Adrenal gland (tissue), 9 donors: ENCODE measurements at regions not wholly inside any gene's neighbourhood (a gene's known extent, or its start where the extent isn't known, plus 50 kb on each side); places are given as distances from the start of the nearest gene placed in this dataset.

ENCODE experiments used
- DNase-seq, 7 donors: peaks; one replicate each; pipeline ENCODE4 v3.0.0-alpha.2; 2019 to 2020
- H3K27ac ChIP-seq, 5 donors: fragments of 200-600 bp; sonication (generic) in 4 of 5; 1 replicate in 3 of 5; 2 replicates in 2 of 5; pipeline versions ENCODE4 v1.5.1 to v1.8.0; 2016 to 2020; ENCODE audit warnings: mild to moderate bottlenecking in 1 of 5
- H3K27me3 ChIP-seq: fragments of 200-600 bp; 2 replicates; pipeline ENCODE4 v1.8.0; 2021
- H3K36me3 ChIP-seq, 2 donors: fragments of 200-600 bp; replicated peaks in 1 of 2; 1 replicate in 1 of 2; 2 replicates in 1 of 2; pipeline versions ENCODE4 v1.5.1 to v1.8.0; 2018 to 2022
- H3K4me1 ChIP-seq, 2 donors: fragments of 200-600 bp; replicated peaks in 1 of 2; 1 replicate in 1 of 2; 2 replicates in 1 of 2; pipeline versions ENCODE4 v1.5.1 to v1.8.0; 2018 to 2021
- H3K4me3 ChIP-seq, 4 donors: fragments of 200-600 bp; sonication (generic) in 3 of 4; one replicate each; pipeline ENCODE4 v1.5.1; 2016 to 2018
- H3K9me3 ChIP-seq, 3 donors: fragments of 200-600 bp; sonication (generic) in 1 of 3; replicated peaks in 1 of 3; 1 replicate in 2 of 3; 2 replicates in 1 of 3; pipeline versions ENCODE4 v1.5.1 to v1.8.0; 2016 to 2021
- CTCF ChIP-seq, 6 experiments: fragments of 450-650 bp in 4 of 6; fragments of 200-600 bp in 2 of 6; sonication (generic) in 1 of 6; IDR thresholded peaks; 1 replicate in 5 of 6; 2 replicates in 1 of 6; pipeline versions ENCODE4 v1.5.1 to v1.8.0; 2016 to 2021; ENCODE audit warnings: antibody characterized with exemption in 6 of 6, mild to moderate bottlenecking in 2 of 6, moderate library complexity in 1 of 6
- POLR2A ChIP-seq, 2 donors: fragments of 450-650 bp; IDR thresholded peaks; one replicate each; pipeline ENCODE4 v1.6.1; 2017; ENCODE audit warnings: antibody characterized with exemption in 2 of 2, mild to moderate bottlenecking in 2 of 2, moderate library complexity in 1 of 2
- WGBS, 4 donors: extraction: QIAGEN DNeasy Blood & Tissue Kit in 2 of 4; methylation state at CpG; one replicate each; pipeline versions ENCODE4 v1.1.5 to v1.1.7; 2013 to 2017; 5-methylcytosine and 5-hydroxymethylcytosine counted together
- intact Hi-C, 2 donors: fragments of 100-400 bp; cut with DNase I; formaldehyde crosslinking; loops; one replicate each; pipeline versions ENCODE4 v1.14.1 to v1.15.0; 2022 to 2023
- donor health status: healthy with polysubstance abuse.
- donor health status: Bipolar disorder and iron deficiency.
- donor health status: DM: yes; HTN: yes; CAD: no.
- donor health status: DM: no; HTN: no; CAD: no.
- donor health status: DM: no; HTN: no; CAD: no.

GRCh38 chr6:47112317-47112716, 70.2 kb upstream of the ADGRF1 start:
- TF ChIP-seq POLR2A (IDR thresholded peaks at IDR 0.05) (no peak), CTCF (IDR thresholded peaks at IDR 0.05) (no peak)
- H3K27ac ChIP-seq = no peak overlapping the region
- no peaks in the 10 kb centered on the region for H3K9me3 ChIP-seq
- no peaks in the 10 kb centered on the region for H3K4me1 ChIP-seq
- 85 to 93% (median 91%) methylated on average over 1 of the region's 1 CpG for WGBS, 4 donors
- no peaks in the 10 kb centered on the region for H3K27me3 ChIP-seq
- H3K4me3 ChIP-seq = no peak overlapping the region
- intact Hi-C loops = no loop called here
- DNase-seq = no peak
- no peaks in the 10 kb centered on the region for H3K36me3 ChIP-seq

- TF ChIP-seq POLR2A (IDR thresholded peaks at IDR 0.05) (no peak), CTCF (IDR thresholded peaks at IDR 0.05) (no peak)
- Histone ChIP-seq H3K27ac (no peak overlapping the region), H3K27me3 (no peaks in the 10 kb centered on the region), H3K36me3 (no peaks in the 10 kb centered on the region), H3K4me3 (no peak overlapping the region), H3K9me3 (no peaks in the 10 kb centered on the region), H3K4me1 (no peaks in the 10 kb centered on the region)
- no peak for DNase-seq
- 38 to 68% (median 58%) methylated on average over 1 of the region's 1 CpG for WGBS, 4 donors
- intact Hi-C loops = no loop called here
Measured at GRCh38 chr6:47111685-47112084, 69.6 kb upstream of the ADGRF1 start.

GRCh38 chr6:47109281-47109680, 67.1 kb upstream of the ADGRF1 start:
- no peak for DNase-seq
- no peak for TF ChIP-seq CTCF (IDR thresholded peaks at IDR 0.05)
- no peak for TF ChIP-seq POLR2A (IDR thresholded peaks at IDR 0.05)
- no peak overlapping the region for H3K4me3 ChIP-seq
- no peak overlapping the region for H3K27ac ChIP-seq
- intact Hi-C loops = no loop called here
- no peaks in the 10 kb centered on the region for H3K27me3 ChIP-seq
- H3K9me3 ChIP-seq = no peaks in the 10 kb centered on the region
- no peaks in the 10 kb centered on the region for H3K36me3 ChIP-seq
- 68 to 80% (median 75%) methylated on average over 2 of the region's 2 CpGs for WGBS, 4 donors
- no peaks in the 10 kb centered on the region for H3K4me1 ChIP-seq

GRCh38 chr6:47106721-47107197, 64.6 kb upstream of the ADGRF1 start:
- intact Hi-C loops = no loop called here
- H3K27ac ChIP-seq = no peak overlapping the region
- no peak for TF ChIP-seq POLR2A (IDR thresholded peaks at IDR 0.05)
- no peak for TF ChIP-seq CTCF (IDR thresholded peaks at IDR 0.05)

More at GRCh38 chr6:47106721-47107197, 64.6 kb upstream of the ADGRF1 start:
- DNase-seq = no peak
- H3K36me3 ChIP-seq = no peaks in the 10 kb centered on the region
- no peaks in the 10 kb centered on the region for H3K4me1 ChIP-seq
- no peaks in the 10 kb centered on the region for H3K27me3 ChIP-seq
- WGBS, 4 donors = 67 to 84% (median 75%) methylated on average over 3 of the region's 3 CpGs
- H3K4me3 ChIP-seq = no peak overlapping the region
- no peaks in the 10 kb centered on the region for H3K9me3 ChIP-seq
